ENCODE measurements at regions not wholly inside any gene's neighbourhood (a gene's known extent, or its start where the extent isn't known, plus 50 kb on each side); places are given as distances from the start of the nearest gene placed in this dataset.

GRCh38 chr5:123244458-123244857 is 155.4 kb downstream of the PRDM6 start:
- H3K4me3 ChIP-seq, result no peak overlapping the region
- H3K79me2 ChIP-seq (ENCODE audit: control insufficient read depth, insufficient read depth, low read length), result no peaks in the 10 kb centered on the region
- intact Hi-C loops (cut with micrococcal nuclease; ENCODE audit: unreplicated experiment) (no loop called here), in situ Hi-C loops (cut with MboI) (no loop called here)
- WGBS (ENCODE audit: insufficient coverage, insufficient replicate concordance, low lambda C conversion rate, missing lambda C conversion rate), result 51% methylated on average over 2 of the region's 2 CpGs
- CTCF ChIA-PET, result no interaction called here
- H3K36me3 ChIP-seq (ENCODE audit: control insufficient read depth in 2 of 2, insufficient read depth in 2 of 2, low read length in 1 of 2), result no peaks in the 10 kb centered on the region
- POLR2A ChIA-PET, result no interaction called here
- RAD21 ChIA-PET (ENCODE audit: unreplicated experiment), result no interaction called here
- H3K27ac ChIP-seq (ENCODE audit: control insufficient read depth, insufficient read depth), result no peak overlapping the region
- SMC1A ChIA-PET (ENCODE audit: uncharacterized antibody, unreplicated experiment), result no interaction called here
- no TSS peak for BruUV-seq (replicated peaks)
- H3K9ac ChIP-seq (ENCODE audit: control insufficient read depth, insufficient read depth, low read length), result no peak overlapping the region
- DNase-seq (ENCODE audit: low read depth, low spot score), result no peak
- no peaks in the 10 kb centered on the region for H3K9me3 ChIP-seq (replicated peaks; ENCODE audit: control insufficient read depth, insufficient read depth, low read length)
- TF ChIP-seq NR2F1 (conservative IDR thresholded peaks at IDR 0.05) (no peak), EED (IDR thresholded peaks at IDR 0.05; ENCODE audit: low read depth) (no peak), KAT2A (conservative IDR thresholded peaks at IDR 0.05; ENCODE audit: control insufficient read depth, low read depth, low read length) (no peak), NRF1 (conservative IDR thresholded peaks at IDR 0.05; ENCODE audit: low read depth, low read length) (no peak), TARDBP (IDR thresholded peaks at IDR 0.05; ENCODE audit: borderline replicate concordance) (no peak)
- FAIRE-seq, result no peak
- H3K4me1 ChIP-seq (ENCODE audit: control insufficient read depth, insufficient read depth, low read length), result no peaks in the 10 kb centered on the region
- ATAC-seq, result no peak
- no peaks in the 10 kb centered on the region for H3K27me3 ChIP-seq (replicated peaks in 1 of 2; ENCODE audit: control insufficient read depth in 2 of 2, insufficient read depth in 2 of 2, low read length in 1 of 2)
- H4K20me1 ChIP-seq (ENCODE audit: control insufficient read depth, insufficient read depth), result no peaks in the 10 kb centered on the region
- H2AFZ ChIP-seq (ENCODE audit: control insufficient read depth, low read depth, low read length), result no peak overlapping the region
- H3K4me2 ChIP-seq (ENCODE audit: control insufficient read depth, insufficient read depth), result no peak overlapping the region

All from GM12878 (cell line).